GM12874 (cell line): ENCODE measurements at regions not wholly inside any gene's neighbourhood (a gene's known extent, or its start where the extent isn't known, plus 50 kb on each side); places are given as distances from the start of the nearest gene placed in this dataset.

ENCODE experiments used
- CTCF ChIP-seq: IDR thresholded peaks from 2 replicates; pipeline ENCODE4 v1.5.1; 2011; ENCODE audit warnings: low read depth, mild to moderate bottlenecking, control low read depth, low read length, moderate library complexity; ENCODE audit not compliant: insufficient read depth

GRCh38 chr9:135291165-135291564 lies 188.4 kb upstream of the PPP1R26 start:
- no peak for TF ChIP-seq CTCF

GRCh38 chr9:135294836-135295235 lies 184.7 kb upstream of the PPP1R26 start:
- no peak for TF ChIP-seq CTCF

GRCh38 chr9:135295551-135296300 lies 183.9 kb upstream of the PPP1R26 start:
- no peak for TF ChIP-seq CTCF

- TF ChIP-seq CTCF: no peak
These were observed 182.7 kb upstream of the PPP1R26 start for GRCh38 chr9:135296735-135297455.

- TF ChIP-seq CTCF: no peak
These were observed 182.0 kb upstream of the PPP1R26 start for GRCh38 chr9:135297456-135298075.

GRCh38 chr9:135299239-135299590 lies 180.4 kb upstream of the PPP1R26 start:
- no peak for TF ChIP-seq CTCF

- no peak for TF ChIP-seq CTCF
These were observed 179.8 kb upstream of the PPP1R26 start for GRCh38 chr9:135299651-135300345.
